Upper lobe of left lung (tissue), 4 donors: ENCODE measurements at regions not wholly inside any gene's neighbourhood (a gene's known extent, or its start where the extent isn't known, plus 50 kb on each side); places are given as distances from the start of the nearest gene placed in this dataset.

Experiments used
- EP300 ChIP-seq, 4 donors: sonication (generic); formaldehyde crosslinking; IDR thresholded peaks; one replicate each; pipeline ENCODE4 v1.5.1; 2017; ENCODE audit warnings: antibody characterized with exemption in 4 of 4, control low read depth in 2 of 4
- POLR2A ChIP-seq, 4 donors: fragments of 450-650 bp; IDR thresholded peaks; one replicate each; pipeline ENCODE4 v1.5.1; 2016 to 2017; ENCODE audit warnings: antibody characterized with exemption in 4 of 4, mild to moderate bottlenecking in 2 of 4
- POLR2AphosphoS5 ChIP-seq, 2 donors: sonication (generic); formaldehyde crosslinking; IDR thresholded peaks; one replicate each; pipeline ENCODE4 v1.5.1; 2017; ENCODE audit warnings: antibody characterized with exemption in 2 of 2
- TF ChIP-seq, protein P1 (sequence below), 6 experiments: fragments of 450-650 bp in 4 of 6; fragments of 200-600 bp in 2 of 6; sonication (generic) in 2 of 6; IDR thresholded peaks; one replicate each; pipeline ENCODE4 v1.5.1; 2016 to 2019; ENCODE audit warnings: antibody characterized with exemption in 6 of 6

DNA sequence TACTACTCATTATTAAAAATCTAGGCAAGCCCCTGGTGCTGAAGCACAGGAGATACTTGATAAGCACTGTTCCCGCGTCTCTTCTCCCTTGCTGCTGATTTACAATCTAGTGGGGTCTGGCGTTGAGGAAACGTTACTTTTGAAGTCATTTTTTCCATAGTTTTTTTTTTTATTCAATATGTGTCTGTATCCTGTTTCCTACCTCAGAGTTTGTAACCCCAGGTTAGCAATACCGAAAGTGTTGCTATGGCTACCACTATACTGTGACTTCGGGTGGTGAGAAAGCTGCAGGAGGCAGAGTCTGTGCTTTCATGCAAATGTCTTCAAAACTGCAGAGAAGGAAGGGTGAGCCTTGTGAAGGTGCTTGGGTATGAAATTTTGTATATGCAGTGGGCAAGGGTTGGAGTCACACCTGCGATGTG lies 458.8 kb upstream of the GHITM start:
- TF ChIP-seq POLR2AphosphoS5 (IDR thresholded peaks at IDR 0.05) (no peak), POLR2A (IDR thresholded peaks at IDR 0.05) (no peak), EP300 (IDR thresholded peaks at IDR 0.05) (no peak)
- TF ChIP-seq, protein P1, sequence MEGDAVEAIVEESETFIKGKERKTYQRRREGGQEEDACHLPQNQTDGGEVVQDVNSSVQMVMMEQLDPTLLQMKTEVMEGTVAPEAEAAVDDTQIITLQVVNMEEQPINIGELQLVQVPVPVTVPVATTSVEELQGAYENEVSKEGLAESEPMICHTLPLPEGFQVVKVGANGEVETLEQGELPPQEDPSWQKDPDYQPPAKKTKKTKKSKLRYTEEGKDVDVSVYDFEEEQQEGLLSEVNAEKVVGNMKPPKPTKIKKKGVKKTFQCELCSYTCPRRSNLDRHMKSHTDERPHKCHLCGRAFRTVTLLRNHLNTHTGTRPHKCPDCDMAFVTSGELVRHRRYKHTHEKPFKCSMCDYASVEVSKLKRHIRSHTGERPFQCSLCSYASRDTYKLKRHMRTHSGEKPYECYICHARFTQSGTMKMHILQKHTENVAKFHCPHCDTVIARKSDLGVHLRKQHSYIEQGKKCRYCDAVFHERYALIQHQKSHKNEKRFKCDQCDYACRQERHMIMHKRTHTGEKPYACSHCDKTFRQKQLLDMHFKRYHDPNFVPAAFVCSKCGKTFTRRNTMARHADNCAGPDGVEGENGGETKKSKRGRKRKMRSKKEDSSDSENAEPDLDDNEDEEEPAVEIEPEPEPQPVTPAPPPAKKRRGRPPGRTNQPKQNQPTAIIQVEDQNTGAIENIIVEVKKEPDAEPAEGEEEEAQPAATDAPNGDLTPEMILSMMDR (IDR thresholded peaks at IDR 0.05), result no peak
